Stimulated activated CD8-positive, alpha-beta memory T cell treated with anti-CD3 and anti-CD28 coated beads, Interleukin-4, amount 100 ng/mL, for 48 hours (primary cell): ENCODE measurements at regions not wholly inside any gene's neighbourhood (a gene's known extent, or its start where the extent isn't known, plus 50 kb on each side); places are given as distances from the start of the nearest gene placed in this dataset.

Experiments
- DNase-seq: peaks from one replicate; pipeline ENCODE4 v3.0.0-alpha.2; 2020

GRCh38 chr13:70469077-70469476 is 360.8 kb upstream of the KLHL1 start:
- no peak for DNase-seq

- DNase-seq = no peak
These were observed 349.2 kb upstream of the KLHL1 start for GRCh38 chr13:70457474-70457873.

GRCh38 chr13:70448820-70449219 is 340.6 kb upstream of the KLHL1 start:
- no peak for DNase-seq

GRCh38 chr13:70432276-70432805 is 324.1 kb upstream of the KLHL1 start:
- DNase-seq = no peak

GRCh38 chr13:70430256-70430655 is 322.0 kb upstream of the KLHL1 start:
- no peak for DNase-seq

- no peak for DNase-seq
These were observed 316.7 kb upstream of the KLHL1 start for GRCh38 chr13:70424928-70425327.

GRCh38 chr13:70424428-70424827 is 316.2 kb upstream of the KLHL1 start:
- no peak for DNase-seq

GRCh38 chr13:70415136-70415535 is 306.9 kb upstream of the KLHL1 start:
- no peak for DNase-seq

GRCh38 chr13:70408865-70409264 is 300.6 kb upstream of the KLHL1 start:
- DNase-seq = no peak

- no peak for DNase-seq
These were observed 299.2 kb upstream of the KLHL1 start for GRCh38 chr13:70407486-70407885.

GRCh38 chr13:70405266-70405665 is 297.0 kb upstream of the KLHL1 start:
- DNase-seq = no peak

- no peak for DNase-seq
These were observed 285.8 kb upstream of the KLHL1 start for GRCh38 chr13:70394031-70394548.

GRCh38 chr13:70391678-70392077 is 283.4 kb upstream of the KLHL1 start:
- no peak for DNase-seq

GRCh38 chr13:70390968-70391367 is 282.7 kb upstream of the KLHL1 start:
- no peak for DNase-seq

- no peak for DNase-seq
These were observed 281.8 kb upstream of the KLHL1 start for GRCh38 chr13:70390064-70390463.

GRCh38 chr13:70388935-70389334 is 280.7 kb upstream of the KLHL1 start:
- no peak for DNase-seq

GRCh38 chr13:70386919-70387318 is 278.7 kb upstream of the KLHL1 start:
- no peak for DNase-seq

GRCh38 chr13:70385852-70386251 is 277.6 kb upstream of the KLHL1 start:
- DNase-seq = no peak

- DNase-seq = no peak
These were observed 275.9 kb upstream of the KLHL1 start for GRCh38 chr13:70384156-70384555.

- no peak for DNase-seq
These were observed 272.6 kb upstream of the KLHL1 start for GRCh38 chr13:70380809-70381208.

- DNase-seq = no peak
These were observed 267.5 kb upstream of the KLHL1 start for GRCh38 chr13:70375718-70376117.

- no peak for DNase-seq
These were observed 262.7 kb upstream of the KLHL1 start for GRCh38 chr13:70370924-70371323.

GRCh38 chr13:70366720-70367119 is 258.5 kb upstream of the KLHL1 start:
- DNase-seq = no peak

GRCh38 chr13:70363991-70364390 is 255.7 kb upstream of the KLHL1 start:
- DNase-seq = no peak

- DNase-seq = no peak
These were observed 254.7 kb upstream of the KLHL1 start for GRCh38 chr13:70362820-70363570.
